ENCODE measurements at regions not wholly inside any gene's neighbourhood (a gene's known extent, or its start where the extent isn't known, plus 50 kb on each side); places are given as distances from the start of the nearest gene placed in this dataset.

DNA sequence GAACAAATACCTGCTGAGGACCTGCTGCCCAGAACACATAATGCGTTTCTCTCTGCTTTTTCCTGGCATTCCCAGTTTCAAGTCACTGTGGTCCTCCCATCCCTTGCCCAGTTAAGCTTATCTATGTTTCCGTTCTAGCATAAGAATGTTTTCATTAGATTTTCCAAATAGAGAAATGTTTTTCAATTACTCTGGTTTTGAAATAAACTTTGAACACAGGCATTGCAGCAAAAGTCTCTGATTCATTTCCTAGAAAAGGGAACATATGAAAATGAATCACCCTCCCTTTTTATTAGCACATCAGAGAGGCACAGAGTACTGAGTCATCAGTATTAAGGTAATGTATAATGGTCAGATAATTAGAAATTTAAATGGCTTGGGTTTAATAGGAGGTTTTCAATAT is 201.1 kb upstream of the TMEM260 start:
- no peak for TF ChIP-seq EZH2 (IDR thresholded peaks at IDR 0.05; ENCODE audit: insufficient read depth, poor library complexity, severe bottlenecking)
- TF ChIP-seq EZH2phosphoT487 (IDR thresholded peaks at IDR 0.05; ENCODE audit: insufficient read depth, low read depth) = no peak

Measured in GM23248 (cell line).